ENCODE measurements at regions not wholly inside any gene's neighbourhood (a gene's known extent, or its start where the extent isn't known, plus 50 kb on each side); places are given as distances from the start of the nearest gene placed in this dataset.
"Not testable (repeated sequence)": the region's sequence is repeated elsewhere in the genome, so short reads cannot be mapped to it uniquely, and the experiment has no call there.

DNA sequence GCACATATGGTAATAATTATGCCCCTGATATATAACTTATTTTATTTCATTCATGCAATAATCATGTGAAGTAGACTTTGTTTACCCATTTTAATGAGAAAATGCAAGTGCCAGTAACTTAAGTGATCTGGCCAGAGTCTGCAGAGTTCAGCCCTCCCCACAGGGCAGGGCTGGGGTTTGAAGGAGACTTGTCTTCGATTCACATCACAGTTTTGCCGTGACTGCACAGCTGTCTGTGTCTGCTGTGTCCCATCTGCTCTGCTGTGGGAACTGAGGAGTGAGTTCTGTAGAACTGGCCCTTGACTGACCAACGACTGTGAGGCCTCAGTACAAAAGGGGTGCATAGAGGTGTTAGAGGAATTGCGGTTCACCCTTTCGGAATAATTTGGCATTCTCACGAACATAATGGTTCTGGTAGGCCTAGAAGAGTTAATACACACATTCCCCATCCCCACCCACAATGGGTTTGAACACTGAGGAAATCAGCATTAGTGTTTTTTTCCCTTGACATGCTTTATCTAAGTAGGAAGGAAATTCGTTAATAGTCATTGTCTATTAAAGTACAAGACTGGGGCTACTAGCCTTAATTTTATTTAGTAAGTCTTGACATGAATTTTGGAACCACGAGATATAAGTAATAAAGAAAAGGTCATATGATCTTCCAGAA is 113.6 kb upstream of the MON1B start:
- DNase-seq = no peak

DNA sequence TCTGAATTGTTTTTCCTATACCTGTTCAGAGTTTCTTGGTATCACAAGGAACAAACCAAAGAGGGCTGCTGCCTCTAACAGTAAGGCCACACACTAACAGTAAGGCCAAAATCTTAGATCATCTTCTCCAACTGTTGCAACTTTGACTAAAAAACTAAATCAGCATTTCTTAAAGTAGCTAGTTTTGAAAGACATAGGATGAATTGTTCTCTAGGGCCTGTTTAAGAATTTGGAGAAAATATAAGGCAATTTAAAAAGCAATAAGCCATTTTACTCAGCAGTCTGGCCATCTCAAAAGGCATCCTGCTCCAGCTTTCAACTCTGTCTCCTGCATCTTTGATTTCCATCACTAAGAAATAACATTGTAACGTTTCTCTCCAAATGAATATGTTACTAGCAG is 105.0 kb upstream of the MON1B start:
- DNase-seq = no peak

GRCh38 chr16:77090062-77090461 is 100.9 kb upstream of the MON1B start:
- DNase-seq = no peak

- DNase-seq = no peak
Observed at GRCh38 chr16:77093309-77093708, 97.7 kb upstream of the MON1B start.

DNA sequence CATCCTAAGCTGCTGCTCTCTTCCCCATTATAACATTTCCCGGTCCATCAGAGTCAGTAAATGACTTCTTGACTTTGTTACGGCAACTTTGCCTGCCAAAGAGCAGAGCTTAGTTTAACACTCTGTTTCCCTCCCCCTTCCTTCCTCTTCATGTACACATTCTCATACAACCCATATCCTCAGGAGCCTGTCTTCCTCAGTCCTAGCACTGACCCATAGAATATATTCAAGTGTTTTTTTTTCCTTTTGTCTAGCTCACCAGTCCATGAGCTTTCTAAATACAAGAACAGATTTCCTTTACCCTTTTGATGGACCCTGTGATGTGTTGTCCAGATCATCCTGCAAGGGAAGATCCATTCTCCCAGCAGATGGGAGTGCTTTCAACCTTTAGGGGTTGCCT is 97.0 kb upstream of the MON1B start:
- no peak for DNase-seq

DNA sequence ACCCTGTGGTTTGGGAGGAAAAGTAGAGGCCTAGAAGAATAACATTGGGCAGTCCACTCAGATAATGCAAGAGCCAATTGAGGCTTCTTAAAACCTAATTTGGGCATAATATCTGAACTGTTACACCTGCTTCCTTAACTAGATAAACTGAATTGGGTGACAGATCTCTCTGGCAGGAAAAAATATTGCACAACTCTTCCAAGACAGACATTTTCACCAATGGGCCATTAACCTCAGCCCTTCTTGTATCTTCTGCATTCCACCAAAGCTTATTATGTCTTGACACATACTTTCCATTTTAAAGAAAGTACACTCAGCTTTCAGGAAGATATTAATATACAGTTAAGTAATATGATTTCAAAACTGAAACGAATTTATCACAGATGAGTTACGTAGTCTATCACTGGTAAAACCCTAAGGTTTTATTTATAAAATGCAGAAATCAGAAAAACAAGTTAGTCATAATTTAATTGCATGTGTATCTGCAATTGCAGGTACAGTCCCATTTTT is 79.9 kb upstream of the MON1B start:
- DNase-seq = no peak

DNA sequence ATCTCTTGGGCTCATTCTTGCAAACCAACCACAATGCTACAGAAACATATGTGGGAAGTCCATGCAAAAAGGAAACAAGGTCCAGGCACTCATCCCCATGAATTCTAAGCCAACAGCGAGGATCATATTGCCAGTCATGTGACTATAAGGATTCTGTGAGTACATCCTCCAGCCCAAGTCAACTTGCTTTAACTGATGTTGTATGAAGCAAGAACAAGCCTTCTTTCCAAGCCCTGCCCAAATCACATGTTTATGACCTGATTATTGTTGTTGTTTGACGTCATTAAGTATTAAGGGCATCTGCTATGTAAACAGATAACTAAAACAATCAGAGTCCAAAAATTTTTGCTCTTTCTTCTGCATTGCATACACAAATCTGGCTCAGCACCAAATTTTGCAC is 78.2 kb upstream of the MON1B start:
- no peak for DNase-seq

GRCh38 chr16:77113835-77114234 is 77.2 kb upstream of the MON1B start:
- DNase-seq = no peak

DNA sequence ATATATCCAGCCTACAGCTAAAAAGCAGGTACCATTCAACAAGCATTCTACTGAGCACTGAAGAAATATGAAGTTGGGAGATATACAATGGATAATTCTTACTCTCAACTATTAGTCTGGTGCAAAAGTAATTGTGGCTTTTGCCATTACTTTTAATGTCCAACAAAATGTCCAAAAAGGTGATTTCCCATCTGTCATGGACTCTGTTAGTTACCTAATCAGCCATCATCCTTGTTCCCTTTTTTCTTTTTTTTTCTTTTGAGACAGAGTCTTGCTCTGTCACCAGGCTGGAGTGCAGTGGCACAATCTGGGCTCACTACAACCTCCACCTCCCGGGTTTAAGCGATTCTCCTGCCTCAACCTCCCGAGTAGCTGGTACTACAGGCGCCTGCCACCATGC is 76.6 kb upstream of the MON1B start:
- DNase-seq = not testable (repeated sequence)

GRCh38 chr16:77116856-77117255 is 74.1 kb upstream of the MON1B start:
- no peak for DNase-seq

- no peak for DNase-seq
Observed at GRCh38 chr16:77117707-77118106, 73.3 kb upstream of the MON1B start.

DNA sequence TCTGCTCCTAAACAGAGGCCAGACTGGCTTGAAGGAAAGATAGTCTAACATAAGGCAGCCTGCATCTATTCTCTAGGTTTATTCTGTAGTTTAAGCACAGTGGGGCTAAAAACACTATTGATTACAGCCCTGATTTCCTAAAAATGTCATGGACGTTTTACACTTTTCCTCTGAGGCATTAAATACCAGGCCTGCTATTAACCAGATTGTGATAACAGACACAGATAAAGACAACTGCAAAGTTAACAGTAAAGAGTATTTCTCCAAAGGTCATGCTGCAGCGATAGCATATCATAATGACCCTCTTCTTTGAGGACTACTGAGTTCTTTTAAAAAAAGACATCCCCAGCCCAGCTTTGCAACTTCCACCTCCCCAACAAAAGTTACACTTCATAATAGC is 59.6 kb upstream of the MON1B start:
- no peak for DNase-seq

- no peak for DNase-seq
Observed at GRCh38 chr16:77132051-77132618, 58.9 kb upstream of the MON1B start.

DNA sequence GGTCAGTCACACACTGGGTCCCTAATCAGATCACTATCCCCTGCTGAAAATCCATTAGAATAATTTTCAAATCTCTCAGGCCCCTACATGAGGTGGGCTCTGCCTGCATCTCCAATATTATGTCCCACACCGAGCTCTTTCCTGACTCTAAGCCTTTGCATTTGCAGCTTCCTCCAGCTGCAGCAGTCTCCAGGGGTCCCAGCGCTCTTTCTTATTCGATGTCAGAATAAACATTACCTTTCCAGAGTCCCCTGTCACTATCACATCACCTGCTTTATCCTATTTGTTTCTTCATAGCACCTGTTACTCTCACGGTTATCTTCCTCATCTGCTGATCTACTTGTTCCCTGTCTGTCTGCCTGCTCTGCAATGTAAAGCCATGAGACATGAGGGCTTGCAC is 57.3 kb upstream of the MON1B start:
- DNase-seq = no peak

DNA sequence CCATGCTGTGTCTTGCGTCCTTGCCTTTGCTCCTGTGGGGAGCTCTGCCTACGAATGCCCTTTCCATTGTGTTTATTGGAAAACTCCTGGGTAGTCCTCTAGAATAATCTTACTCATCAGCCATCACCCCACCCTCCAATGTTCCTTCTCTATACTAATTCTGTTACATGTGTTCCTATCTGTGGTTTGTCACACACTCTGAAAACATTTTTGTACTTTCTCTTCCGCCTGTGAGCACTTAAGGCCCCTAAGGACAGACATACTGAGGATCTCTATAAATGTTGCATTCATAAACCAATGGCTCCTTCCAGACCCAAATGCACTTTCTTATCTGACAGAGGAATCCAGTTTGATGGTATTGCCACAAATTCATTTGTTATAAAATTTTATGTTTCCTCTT is 53.9 kb upstream of the MON1B start:
- no peak for DNase-seq
